H1 (cell line): ENCODE measurements at regions not wholly inside any gene's neighbourhood (a gene's known extent, or its start where the extent isn't known, plus 50 kb on each side); places are given as distances from the start of the nearest gene placed in this dataset.

Source experiments
- CTCF ChIA-PET: fragments of 300-600 bp; sonication (Branson Sonifier 250); formaldehyde crosslinking; loops from one replicate; lab custom pipeline; 2021; ENCODE audit not compliant: partially characterized antibody; lab: Charles Lee
- POLR2A ChIA-PET: fragments of 300-600 bp; sonication (Branson Sonifier 250); formaldehyde crosslinking; loops from one replicate; lab custom pipeline; 2021; ENCODE audit warnings: inconsistent platforms; ENCODE audit not compliant: partially characterized antibody; lab: Charles Lee
- DNase-seq, 2 experiments: peaks; one replicate each; pipeline versions ENCODE4 v3.0.0 to v3.0.0-alpha.2; 2010 to 2022; ENCODE audit warnings: low spot score in 2 of 2, low read depth in 1 of 2, mixed read lengths in 1 of 2
- FAIRE-seq: peaks from 2 replicates; lab custom pipeline; 2011; peaks lifted over from hg19 to GRCh38; lab: Jason Lieb, UNC
- H2AFZ ChIP-seq: 2 replicates; pipeline ENCODE4 v1.8.1; 2012; ENCODE audit warnings: low read length, inconsistent platforms
- H2AK5ac ChIP-seq: 2 replicates; pipeline ENCODE4 v1.6.1; 2013; ENCODE audit warnings: low read depth, low read length
- H2BK120ac ChIP-seq: replicated peaks from 2 replicates; pipeline ENCODE3; 2013; ENCODE audit warnings: low read depth, low read length, inconsistent platforms
- H2BK12ac ChIP-seq: 2 replicates; pipeline ENCODE4 v1.6.1; 2013; ENCODE audit warnings: low read depth, low read length
- H2BK15ac ChIP-seq: 2 replicates; pipeline ENCODE4 v1.6.1; 2013; ENCODE audit warnings: low read length
- H2BK20ac ChIP-seq: 2 replicates; pipeline ENCODE4 v1.6.1; 2013; ENCODE audit warnings: low read length
- H2BK5ac ChIP-seq: 2 replicates; pipeline ENCODE4 v1.6.1; 2013; ENCODE audit warnings: low read depth, low read length
- H3K14ac ChIP-seq: 2 replicates; pipeline ENCODE4 v1.6.1; 2013; ENCODE audit warnings: inconsistent platforms; ENCODE audit not compliant: insufficient read length
- H3K18ac ChIP-seq: 2 replicates; pipeline ENCODE4 v1.6.1; 2013; ENCODE audit warnings: low read length; ENCODE audit errors: extremely low read depth
- H3K23ac ChIP-seq: 2 replicates; pipeline ENCODE4 v1.6.1; 2013; ENCODE audit warnings: inconsistent platforms; ENCODE audit not compliant: insufficient read length
- H3K23me2 ChIP-seq: 2 replicates; pipeline ENCODE4 v1.6.1; 2013; ENCODE audit warnings: low read depth, low read length
- H3K27ac ChIP-seq: 2 replicates; pipeline ENCODE4 v1.6.1; 2011; ENCODE audit warnings: low read depth, low read length, inconsistent platforms
- H3K27me3 ChIP-seq, 4 experiments: replicated peaks in 1 of 4; 1 replicate in 1 of 4; 2 replicates in 3 of 4; pipeline versions ENCODE4 v1.6.1 to v1.8.1; 2011 to 2013; ENCODE audit warnings: low read length in 3 of 4, mild to moderate bottlenecking in 3 of 4, inconsistent platforms in 2 of 4, mixed read lengths in 2 of 4, moderate library complexity in 1 of 4; ENCODE audit not compliant: control insufficient read depth in 3 of 4, insufficient read depth in 3 of 4; ENCODE audit errors: extremely low read depth in 1 of 4
- H3K36me3 ChIP-seq, 4 experiments: 2 replicates each; pipeline versions ENCODE4 v1.6.1 to v1.8.1; 2011 to 2013; ENCODE audit warnings: mild to moderate bottlenecking in 4 of 4, low read length in 3 of 4, moderate library complexity in 2 of 4, control low read depth in 1 of 4, inconsistent platforms in 1 of 4; ENCODE audit not compliant: insufficient read depth in 4 of 4, control insufficient read depth in 2 of 4
- H3K4ac ChIP-seq: replicated peaks from 2 replicates; pipeline ENCODE3; 2013; ENCODE audit warnings: low read length, low read depth, mixed read lengths, inconsistent platforms; ENCODE audit not compliant: insufficient read length
- H3K4me1 ChIP-seq, 4 experiments: replicated peaks in 1 of 4; 1 replicate in 1 of 4; 2 replicates in 3 of 4; pipeline versions ENCODE4 v1.6.1 to v1.8.1; 2011 to 2013; ENCODE audit warnings: low read length in 3 of 4, inconsistent platforms in 2 of 4, mixed read lengths in 1 of 4; ENCODE audit not compliant: insufficient read depth in 4 of 4, control insufficient read depth in 3 of 4
- H3K4me2 ChIP-seq, 2 experiments: 2 replicates each; pipeline versions ENCODE4 v1.6.1 to v1.8.1; 2011 to 2013; ENCODE audit warnings: low read depth in 2 of 2, low read length in 2 of 2, control low read depth in 1 of 2, inconsistent platforms in 1 of 2, mild to moderate bottlenecking in 1 of 2; ENCODE audit not compliant: insufficient read depth in 1 of 2
- H3K4me3 ChIP-seq, 4 experiments: fragments of 200-600, 300-600 bp in 1 of 4; sonication (generic), shearing (Covaris generic), sonication (Bioruptor Twin) in 1 of 4; 2 replicates each; pipeline versions ENCODE4 v1.5.1 to v1.8.1; 2011 to 2016; ENCODE audit warnings: low read length in 4 of 4, low read depth in 3 of 4, control low read depth in 2 of 4, inconsistent platforms in 2 of 4, mild to moderate bottlenecking in 2 of 4, mixed read lengths in 1 of 4, moderate library complexity in 1 of 4; ENCODE audit not compliant: insufficient read depth in 2 of 4; ENCODE audit errors: extremely low read depth in 1 of 4
- H3K56ac ChIP-seq: replicated peaks from 2 replicates; pipeline ENCODE3; 2013; ENCODE audit warnings: low read depth, mild to moderate bottlenecking, mixed read lengths, low read length, inconsistent platforms; ENCODE audit not compliant: insufficient read length
- H3K79me1 ChIP-seq: 2 replicates; pipeline ENCODE4 v1.6.1; 2013; ENCODE audit warnings: low read depth, low read length, control low read depth
- H3K79me2 ChIP-seq, 2 experiments: 2 replicates each; pipeline versions ENCODE4 v1.6.1 to v1.8.1; 2012 to 2013; ENCODE audit warnings: low read length in 2 of 2, mild to moderate bottlenecking in 2 of 2, inconsistent platforms in 1 of 2; ENCODE audit not compliant: insufficient read depth in 2 of 2, control insufficient read depth in 1 of 2
- H3K9ac ChIP-seq, 4 experiments: replicated peaks in 1 of 4; 1 replicate in 1 of 4; 2 replicates in 3 of 4; pipeline versions ENCODE4 v1.6.1 to v1.8.1; 2011 to 2013; ENCODE audit warnings: low read depth in 3 of 4, low read length in 3 of 4, control low read depth in 2 of 4, mild to moderate bottlenecking in 2 of 4, moderate library complexity in 2 of 4, inconsistent platforms in 1 of 4; ENCODE audit errors: extremely low read depth in 1 of 4
- H3K9me3 ChIP-seq, 2 experiments: 2 replicates each; pipeline versions ENCODE4 v1.6.1 to v1.8.1; 2012 to 2013; ENCODE audit warnings: mild to moderate bottlenecking in 2 of 2, moderate library complexity in 2 of 2, control low read depth in 1 of 2, inconsistent platforms in 1 of 2, low read depth in 1 of 2, low read length in 1 of 2, mixed read lengths in 1 of 2; ENCODE audit not compliant: insufficient read depth in 2 of 2
- H4K20me1 ChIP-seq, 2 experiments: replicated peaks in 1 of 2; 2 replicates each; pipeline versions ENCODE3 to v1.8.1; 2011 to 2013; ENCODE audit warnings: inconsistent platforms in 2 of 2, low read length in 2 of 2, mild to moderate bottlenecking in 1 of 2; ENCODE audit not compliant: insufficient read depth in 2 of 2, control insufficient read depth in 1 of 2
- H4K5ac ChIP-seq: 2 replicates; pipeline ENCODE4 v1.6.1; 2013; ENCODE audit warnings: low read length, low read depth, mixed read lengths, inconsistent platforms; ENCODE audit not compliant: insufficient read length
- H4K8ac ChIP-seq: 2 replicates; pipeline ENCODE4 v1.8.0; 2013; ENCODE audit warnings: mild to moderate bottlenecking, moderate library complexity, low read length, inconsistent platforms; ENCODE audit not compliant: insufficient read depth; ENCODE audit errors: extremely low read depth
- H4K91ac ChIP-seq: replicated peaks from 2 replicates; pipeline ENCODE3; 2013; ENCODE audit warnings: low read length, mixed read lengths, inconsistent platforms; ENCODE audit not compliant: insufficient read length
- CHD1 ChIP-seq: IDR thresholded peaks from 2 replicates; pipeline ENCODE4 v1.6.1; 2012; ENCODE audit warnings: low read depth, low read length, improper control_type of control experiment
- CTBP2 ChIP-seq: IDR thresholded peaks from 2 replicates; pipeline ENCODE4 v1.7.0; 2011; ENCODE audit warnings: borderline replicate concordance, mild to moderate bottlenecking, moderate library complexity, mixed read lengths, low read length; ENCODE audit not compliant: insufficient read depth, insufficient read length
- EP300 ChIP-seq, 2 experiments: IDR thresholded peaks; 1 replicate in 1 of 2; 2 replicates in 1 of 2; pipeline ENCODE4 v1.6.1; 2011 to 2012; ENCODE audit warnings: low read depth in 2 of 2, low read length in 2 of 2, mild to moderate bottlenecking in 2 of 2, borderline replicate concordance in 1 of 2, inconsistent platforms in 1 of 2, moderate library complexity in 1 of 2
- POLR2A ChIP-seq, 2 experiments: IDR thresholded peaks; 1 replicate in 1 of 2; 2 replicates in 1 of 2; pipeline ENCODE4 v1.6.1; 2011; ENCODE audit warnings: low read depth in 2 of 2, low read length in 2 of 2, mild to moderate bottlenecking in 2 of 2; ENCODE audit errors: control extremely low read depth in 1 of 2
- POLR2AphosphoS5 ChIP-seq: IDR thresholded peaks from 2 replicates; pipeline ENCODE4 v1.6.1; 2011; ENCODE audit warnings: low read depth, low read length
- ZNF274 ChIP-seq: IDR thresholded peaks from 2 replicates; pipeline ENCODE4 v1.7.0; 2012; ENCODE audit warnings: low read length, borderline replicate concordance; ENCODE audit errors: extremely low read depth

DNA sequence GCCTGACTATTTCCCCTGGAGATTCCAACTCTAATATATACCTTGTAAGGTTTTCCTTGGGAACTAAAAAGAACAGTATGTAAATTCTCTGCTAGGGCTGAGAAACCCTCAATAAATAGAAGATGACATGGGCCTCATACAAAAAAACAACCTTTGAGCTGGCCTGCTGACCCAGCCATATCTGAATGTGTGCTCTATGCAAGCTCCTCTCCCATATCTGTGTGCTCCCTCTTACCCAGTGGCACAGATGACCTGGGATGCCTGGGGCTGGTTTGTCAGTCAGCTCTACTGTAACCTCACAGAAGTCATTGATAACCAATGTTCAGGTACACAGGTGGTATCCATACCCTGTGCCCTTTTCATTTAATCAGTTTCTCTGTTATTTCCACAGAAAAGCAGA is 329.2 kb downstream of the SEC16B start:
- H2BK5ac ChIP-seq: no peak overlapping the region
- no peak overlapping the region for H3K4me3 ChIP-seq
- no peak overlapping the region for H3K4me2 ChIP-seq
- H2BK15ac ChIP-seq: no peak overlapping the region
- DNase-seq (no peak), FAIRE-seq (no peak)
- H2BK20ac ChIP-seq: no peak overlapping the region
- H3K56ac ChIP-seq: no peak overlapping the region
- ChIA-PET CTCF (interaction anchor here (0.8 to 1.1 kb wide), 3 partner anchors 9 to 40 kb away, joined by 3 read pairs; no protein-coding TSS in a partner anchor), POLR2A (no interaction called here)
- no peaks in the 10 kb centered on the region for H4K20me1 ChIP-seq
- H3K18ac ChIP-seq: no peak overlapping the region
- no peaks in the 10 kb centered on the region for H3K79me1 ChIP-seq
- TF ChIP-seq CTBP2 (no peak), CHD1 (no peak), POLR2AphosphoS5 (no peak), ZNF274 (no peak), EP300 (IDR thresholded peaks at IDR 0.05; ENCODE audit: borderline replicate concordance in 1 of 2, low read depth in 2 of 2, low read length in 2 of 2) (no peak), POLR2A (IDR thresholded peaks at IDR 0.05; ENCODE audit: control extremely low read depth in 1 of 2, low read depth in 2 of 2, low read length in 2 of 2) (no peak)
- no peak overlapping the region for H2AK5ac ChIP-seq
- H3K4me1 ChIP-seq: no peaks in the 10 kb centered on the region
- H3K9me3 ChIP-seq: no peaks in the 10 kb centered on the region
- no peak overlapping the region for H3K14ac ChIP-seq
- no peak overlapping the region for H3K9ac ChIP-seq
- H4K91ac ChIP-seq: no peak overlapping the region
- no peak overlapping the region for H2AFZ ChIP-seq
- H4K5ac ChIP-seq: no peak overlapping the region
- H3K36me3 ChIP-seq: no peaks in the 10 kb centered on the region
- no peaks in the 10 kb centered on the region for H3K27me3 ChIP-seq
- no peak overlapping the region for H4K8ac ChIP-seq
- H3K79me2 ChIP-seq: no peaks in the 10 kb centered on the region
- H3K23ac ChIP-seq: no peak overlapping the region
- no peak overlapping the region for H3K27ac ChIP-seq
- no peaks in the 10 kb centered on the region for H3K23me2 ChIP-seq
- no peak overlapping the region for H3K4ac ChIP-seq
- no peak overlapping the region for H2BK12ac ChIP-seq
- no peak overlapping the region for H2BK120ac ChIP-seq
